ENCODE measurements at regions not wholly inside any gene's neighbourhood (a gene's known extent, or its start where the extent isn't known, plus 50 kb on each side); places are given as distances from the start of the nearest gene placed in this dataset.
"Not testable (repeated sequence)": the region's sequence is repeated elsewhere in the genome, so short reads cannot be mapped to it uniquely, and the experiment has no call there.

- DNase-seq (ENCODE audit: low read depth in 2 of 2), result no peak
Measured at GRCh38 chr21:43287795-43288755, 119.3 kb downstream of the CRYAA start.

- no peak for DNase-seq (ENCODE audit: low read depth in 2 of 2)
Measured at GRCh38 chr21:43287111-43287760, 118.4 kb downstream of the CRYAA start.

GRCh38 chr21:43286196-43286595 is 117.4 kb downstream of the CRYAA start:
- no peak for DNase-seq (ENCODE audit: low read depth in 2 of 2)

GRCh38 chr21:43284700-43285099 is 115.9 kb downstream of the CRYAA start:
- DNase-seq (ENCODE audit: low read depth in 2 of 2), result no peak

- DNase-seq (ENCODE audit: low read depth in 2 of 2), result no peak
Measured at GRCh38 chr21:43284238-43284637, 115.4 kb downstream of the CRYAA start.

GRCh38 chr21:43283925-43284221 is 115.1 kb downstream of the CRYAA start:
- not testable (repeated sequence) for DNase-seq (ENCODE audit: low read depth in 2 of 2)

- no peak for DNase-seq (ENCODE audit: low read depth in 2 of 2)
Measured at GRCh38 chr21:43283136-43283924, 114.5 kb downstream of the CRYAA start.

GRCh38 chr21:43282358-43283120 is 113.7 kb downstream of the CRYAA start:
- no peak for DNase-seq (ENCODE audit: low read depth in 2 of 2)

- no peak for DNase-seq (ENCODE audit: low read depth in 2 of 2)
Measured at GRCh38 chr21:43281661-43282357, 113.0 kb downstream of the CRYAA start.

GRCh38 chr21:43280949-43281633 is 112.3 kb downstream of the CRYAA start:
- no peak for DNase-seq (ENCODE audit: low read depth in 2 of 2)

GRCh38 chr21:43279578-43279894 is 110.7 kb downstream of the CRYAA start:
- DNase-seq (ENCODE audit: low read depth in 2 of 2), result no peak

GRCh38 chr21:43278766-43279577 is 110.2 kb downstream of the CRYAA start:
- DNase-seq (ENCODE audit: low read depth in 2 of 2), result no peak

- no peak for DNase-seq (ENCODE audit: low read depth in 2 of 2)
Measured at GRCh38 chr21:43278359-43278758, 109.6 kb downstream of the CRYAA start.

- DNase-seq (ENCODE audit: low read depth in 2 of 2), result no peak
Measured at GRCh38 chr21:43277481-43278351, 108.9 kb downstream of the CRYAA start.

GRCh38 chr21:43276811-43277210 is 108.0 kb downstream of the CRYAA start:
- no peak for DNase-seq (ENCODE audit: low read depth in 2 of 2)

GRCh38 chr21:43275421-43276211 is 106.8 kb downstream of the CRYAA start:
- DNase-seq (ENCODE audit: low read depth in 2 of 2), result no peak

- DNase-seq (ENCODE audit: low read depth in 2 of 2), result no peak
Measured at GRCh38 chr21:43274946-43275310, 106.1 kb downstream of the CRYAA start.
